Ovary (tissue), 7 donors: ENCODE measurements at regions not wholly inside any gene's neighbourhood (a gene's known extent, or its start where the extent isn't known, plus 50 kb on each side); places are given as distances from the start of the nearest gene placed in this dataset.

Experiments used
- DNase-seq, 5 donors: peaks; one replicate each; pipeline ENCODE4 v3.0.0-alpha.2; 2019 to 2020
- H3K27ac ChIP-seq, 2 donors: fragments of 200-600 bp; one replicate each; pipeline versions ENCODE4 v1.5.1 to v1.8.0; 2019 to 2022
- H3K27me3 ChIP-seq: fragments of 200-600 bp; one replicate; pipeline ENCODE4 v1.8.0; 2022
- H3K36me3 ChIP-seq: fragments of 200-600 bp; sonication (generic); one replicate; pipeline ENCODE4 v1.5.1; 2019
- H3K4me1 ChIP-seq: one replicate; pipeline ENCODE4 v1.8.1; 2013; ENCODE audit warnings: mild to moderate bottlenecking, moderate library complexity; ENCODE audit not compliant: insufficient read depth
- H3K4me3 ChIP-seq: fragments of 200-600 bp; sonication (generic); one replicate; pipeline ENCODE4 v1.5.1; 2017
- H3K9me3 ChIP-seq, 2 donors: fragments of 200-600 bp in 1 of 2; sonication (generic) in 1 of 2; one replicate each; pipeline versions ENCODE4 v1.5.1 to v1.8.1; 2013 to 2019; ENCODE audit warnings: mild to moderate bottlenecking in 1 of 2, moderate library complexity in 1 of 2
- EP300 ChIP-seq: sonication (generic); formaldehyde crosslinking; IDR thresholded peaks from one replicate; pipeline ENCODE4 v1.6.1; 2017; ENCODE audit warnings: antibody characterized with exemption
- POLR2A ChIP-seq: fragments of 450-650 bp; IDR thresholded peaks from one replicate; pipeline ENCODE4 v1.6.1; 2017; ENCODE audit warnings: antibody characterized with exemption, mild to moderate bottlenecking, moderate library complexity
- WGBS, 3 donors: extraction: QIAGEN DNeasy Blood & Tissue Kit in 1 of 3; methylation state at CpG; one replicate each; pipeline versions ENCODE4 v1.1.5 to v1.1.7; 2013 to 2017; 5-methylcytosine and 5-hydroxymethylcytosine counted together
- intact Hi-C, 4 donors: fragments of 100-400 bp; cut with DNase I; formaldehyde crosslinking; loops; one replicate each; pipeline versions ENCODE4 v1.11.0 to v1.15.1; 2022 to 2023
- TF ChIP-seq, protein P1 (sequence below), 3 donors: fragments of 450-650 bp in 2 of 3; fragments of 200-600 bp in 1 of 3; IDR thresholded peaks; one replicate each; pipeline versions ENCODE4 v1.5.1 to v1.8.0; 2016 to 2022; ENCODE audit warnings: antibody characterized with exemption in 3 of 3, mild to moderate bottlenecking in 1 of 3
- donor health status: DM: no; HTN: no; CAD: no; lungs with moderate emphysema.
- donor health status: DM: no; HTN: no; CAD: no.
- donor health status: Bipolar disorder and iron deficiency.
- donor health status: DM: no; HTN: no; CAD: no.
- donor health status: DM: yes; HTN: yes; CAD: no.

DNA sequence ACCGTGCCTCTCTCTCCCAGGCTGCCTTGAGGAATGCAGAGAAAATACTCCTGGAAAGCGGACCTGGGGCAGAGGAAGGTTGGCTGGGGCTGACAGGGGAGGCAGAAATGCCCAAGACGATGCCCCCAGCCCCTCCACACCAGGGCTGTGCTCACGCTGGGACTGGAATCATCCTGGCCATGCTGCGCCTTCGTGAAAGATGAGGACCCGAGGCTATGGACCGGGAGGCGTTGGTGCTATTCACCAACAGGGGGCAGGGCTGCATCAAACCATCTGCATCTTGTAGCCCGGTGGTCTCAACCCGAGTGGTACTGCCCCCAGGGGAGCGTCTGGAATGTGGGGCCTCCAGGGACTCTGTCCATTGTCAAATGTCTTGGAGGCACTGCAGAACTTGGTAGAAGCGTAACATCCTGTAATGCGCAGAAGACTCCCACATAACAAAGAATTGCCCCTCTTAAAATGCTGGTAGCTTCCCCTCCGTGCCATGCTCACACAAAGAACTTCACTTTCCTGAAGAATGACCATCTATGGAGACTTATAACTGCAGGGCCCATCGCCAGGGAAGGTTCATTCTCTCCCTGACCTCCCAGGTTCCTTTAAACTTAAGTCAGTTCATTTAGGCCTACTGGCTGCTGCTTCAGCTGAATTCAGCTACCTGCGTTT is 251.2 kb downstream of the RRAGC start:
- WGBS, 3 donors, result 52 to 62% (median 58%) methylated on average over 17 of the region's 17 CpGs
- no peak overlapping the region for H3K27ac ChIP-seq
- no peak for DNase-seq
- H3K4me3 ChIP-seq, result no peak overlapping the region
- no peaks in the 10 kb centered on the region for H3K36me3 ChIP-seq
- intact Hi-C loops, result no loop called here
- no peaks in the 10 kb centered on the region for H3K27me3 ChIP-seq
- no peaks in the 10 kb centered on the region for H3K9me3 ChIP-seq
- TF ChIP-seq POLR2A, result no peak
- no peak for TF ChIP-seq EP300
- TF ChIP-seq, protein P1, sequence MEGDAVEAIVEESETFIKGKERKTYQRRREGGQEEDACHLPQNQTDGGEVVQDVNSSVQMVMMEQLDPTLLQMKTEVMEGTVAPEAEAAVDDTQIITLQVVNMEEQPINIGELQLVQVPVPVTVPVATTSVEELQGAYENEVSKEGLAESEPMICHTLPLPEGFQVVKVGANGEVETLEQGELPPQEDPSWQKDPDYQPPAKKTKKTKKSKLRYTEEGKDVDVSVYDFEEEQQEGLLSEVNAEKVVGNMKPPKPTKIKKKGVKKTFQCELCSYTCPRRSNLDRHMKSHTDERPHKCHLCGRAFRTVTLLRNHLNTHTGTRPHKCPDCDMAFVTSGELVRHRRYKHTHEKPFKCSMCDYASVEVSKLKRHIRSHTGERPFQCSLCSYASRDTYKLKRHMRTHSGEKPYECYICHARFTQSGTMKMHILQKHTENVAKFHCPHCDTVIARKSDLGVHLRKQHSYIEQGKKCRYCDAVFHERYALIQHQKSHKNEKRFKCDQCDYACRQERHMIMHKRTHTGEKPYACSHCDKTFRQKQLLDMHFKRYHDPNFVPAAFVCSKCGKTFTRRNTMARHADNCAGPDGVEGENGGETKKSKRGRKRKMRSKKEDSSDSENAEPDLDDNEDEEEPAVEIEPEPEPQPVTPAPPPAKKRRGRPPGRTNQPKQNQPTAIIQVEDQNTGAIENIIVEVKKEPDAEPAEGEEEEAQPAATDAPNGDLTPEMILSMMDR (IDR thresholded peaks at IDR 0.05), result no peak
- no peaks in the 10 kb centered on the region for H3K4me1 ChIP-seq

DNA sequence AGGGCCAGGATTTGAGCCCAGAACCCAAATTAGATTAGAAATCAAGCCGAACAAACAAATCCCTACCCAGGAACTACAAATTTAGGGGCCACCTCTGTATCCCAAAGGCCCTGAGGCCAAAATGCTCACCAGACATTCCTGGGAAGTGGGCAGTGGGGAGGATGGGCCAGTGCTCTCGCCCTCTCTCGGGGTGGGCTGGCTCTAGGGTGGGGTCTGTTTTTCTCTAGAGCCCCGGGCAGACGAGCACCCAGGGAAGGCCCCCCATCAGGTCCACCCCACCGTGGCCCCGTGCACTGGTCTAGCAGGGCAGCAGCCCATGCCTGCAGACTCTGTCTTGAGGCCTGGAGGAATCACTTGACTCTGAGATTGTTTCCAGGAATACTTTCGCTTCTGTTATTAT is 252.0 kb downstream of the RRAGC start:
- no peaks in the 10 kb centered on the region for H3K4me1 ChIP-seq
- no peak for DNase-seq
- no peak overlapping the region for H3K4me3 ChIP-seq
- H3K9me3 ChIP-seq, result no peaks in the 10 kb centered on the region
- 78 to 89% (median 79%) methylated on average over 8 of the region's 8 CpGs for WGBS, 3 donors
- TF ChIP-seq, protein P1 (IDR thresholded peaks at IDR 0.05), result no peak
- no peak for TF ChIP-seq EP300
- H3K36me3 ChIP-seq, result no peaks in the 10 kb centered on the region
- H3K27me3 ChIP-seq, result no peaks in the 10 kb centered on the region
- H3K27ac ChIP-seq, result no peak overlapping the region
- intact Hi-C loops, result no loop called here

DNA sequence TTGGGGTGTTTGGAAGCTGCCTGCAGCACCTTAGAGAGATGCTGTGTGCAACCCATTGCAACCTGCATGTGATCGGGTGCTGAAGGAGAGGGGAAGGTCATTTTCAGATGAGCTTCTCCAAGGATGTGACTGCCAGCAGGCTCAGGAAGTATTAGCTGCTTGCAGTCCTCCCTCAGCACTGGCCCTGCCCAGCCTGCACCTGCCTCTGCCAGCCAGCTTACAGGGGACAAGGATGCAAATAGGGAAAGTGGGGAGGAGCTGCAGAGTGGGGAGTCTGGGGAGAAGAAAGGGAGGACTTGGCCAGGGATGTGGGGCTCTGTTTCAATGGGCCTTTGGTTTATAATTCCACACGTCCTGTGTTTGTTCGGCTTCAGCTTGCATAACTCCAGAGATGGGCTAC is 254.5 kb downstream of the RRAGC start:
- Histone ChIP-seq H3K36me3 (no peaks in the 10 kb centered on the region), H3K4me3 (no peak overlapping the region), H3K27ac (no peak overlapping the region), H3K9me3 (no peaks in the 10 kb centered on the region), H3K27me3 (no peaks in the 10 kb centered on the region), H3K4me1 (no peaks in the 10 kb centered on the region)
- intact Hi-C loops, result no loop called here
- 65 to 84% (median 80%) methylated on average over 3 of the region's 3 CpGs for WGBS, 3 donors
- DNase-seq, result no peak
- TF ChIP-seq EP300 (no peak), POLR2A (no peak)
- TF ChIP-seq, protein P1 (IDR thresholded peaks at IDR 0.05), result no peak

GRCh38 chr1:38603907-38604306 is 255.7 kb downstream of the RRAGC start:
- H3K4me3 ChIP-seq, result no peak overlapping the region
- H3K36me3 ChIP-seq, result no peaks in the 10 kb centered on the region
- 75 to 86% (median 81%) methylated on average over 8 of the region's 8 CpGs for WGBS, 3 donors
- no peak overlapping the region for H3K27ac ChIP-seq
- no peak for DNase-seq
- no peaks in the 10 kb centered on the region for H3K4me1 ChIP-seq
- intact Hi-C loops, result no loop called here
- H3K27me3 ChIP-seq, result no peaks in the 10 kb centered on the region
- H3K9me3 ChIP-seq, result no peaks in the 10 kb centered on the region
- TF ChIP-seq, protein P1 (IDR thresholded peaks at IDR 0.05), result no peak
- TF ChIP-seq POLR2A, result no peak
- no peak for TF ChIP-seq EP300
